ENCODE measurements at regions not wholly inside any gene's neighbourhood (a gene's known extent, or its start where the extent isn't known, plus 50 kb on each side); places are given as distances from the start of the nearest gene placed in this dataset.

GRCh38 chr10:3605882-3606281 lies 179.1 kb downstream of the KLF6 start:
- no peak for TF ChIP-seq POLR2AphosphoS5 (IDR thresholded peaks at IDR 0.05; ENCODE audit: borderline replicate concordance, low read depth, low read length)
- TF ChIP-seq EZH2 (IDR thresholded peaks at IDR 0.05), result no peak
- TF ChIP-seq FOXP2 (optimal IDR thresholded peaks at IDR 0.05; ENCODE audit: control extremely low read depth, extremely low read length, insufficient read depth), result no peak
- Histone ChIP-seq H3K27ac (no peak overlapping the region), H3K9ac (ENCODE audit: insufficient read length) (no peak overlapping the region), H3K9me3 (ENCODE audit: low read depth, low read length) (no peaks in the 10 kb centered on the region), H3K4me3 (no peak overlapping the region), H3K36me3 (ENCODE audit: insufficient read depth, low read length) (no peaks in the 10 kb centered on the region)
- no peak for DNase-seq (ENCODE audit: low read depth, low spot score)

- H3K4me3 ChIP-seq, result no peak overlapping the region
- no peak for DNase-seq (ENCODE audit: low read depth, low spot score)
- no peak for TF ChIP-seq POLR2AphosphoS5 (IDR thresholded peaks at IDR 0.05; ENCODE audit: borderline replicate concordance, low read depth, low read length)
- TF ChIP-seq FOXP2 (optimal IDR thresholded peaks at IDR 0.05; ENCODE audit: control extremely low read depth, extremely low read length, insufficient read depth), result no peak
- TF ChIP-seq EZH2 (IDR thresholded peaks at IDR 0.05), result no peak
- no peaks in the 10 kb centered on the region for H3K36me3 ChIP-seq (ENCODE audit: insufficient read depth, low read length)
- H3K9ac ChIP-seq (ENCODE audit: insufficient read length), result no peak overlapping the region
- no peaks in the 10 kb centered on the region for H3K9me3 ChIP-seq (ENCODE audit: low read depth, low read length)
- no peak overlapping the region for H3K27ac ChIP-seq
Measured at GRCh38 chr10:3595736-3596135, 189.3 kb downstream of the KLF6 start.

- no peaks in the 10 kb centered on the region for H3K9me3 ChIP-seq (ENCODE audit: low read depth, low read length)
- TF ChIP-seq FOXP2 (optimal IDR thresholded peaks at IDR 0.05; ENCODE audit: control extremely low read depth, extremely low read length, insufficient read depth) (no peak), POLR2AphosphoS5 (IDR thresholded peaks at IDR 0.05; ENCODE audit: borderline replicate concordance, low read depth, low read length) (no peak), EZH2 (IDR thresholded peaks at IDR 0.05) (no peak)
- H3K4me3 ChIP-seq, result no peak overlapping the region
- H3K9ac ChIP-seq (ENCODE audit: insufficient read length), result no peak overlapping the region
- DNase-seq (ENCODE audit: low read depth, low spot score), result no peak
- no peaks in the 10 kb centered on the region for H3K36me3 ChIP-seq (ENCODE audit: insufficient read depth, low read length)
- H3K27ac ChIP-seq, result no peak overlapping the region
Measured at GRCh38 chr10:3593611-3594010, 191.4 kb downstream of the KLF6 start.

GRCh38 chr10:3592424-3592823 lies 192.6 kb downstream of the KLF6 start:
- Histone ChIP-seq H3K9ac (ENCODE audit: insufficient read length) (no peak overlapping the region), H3K36me3 (ENCODE audit: insufficient read depth, low read length) (no peaks in the 10 kb centered on the region), H3K4me3 (no peak overlapping the region), H3K9me3 (ENCODE audit: low read depth, low read length) (no peaks in the 10 kb centered on the region), H3K27ac (no peak overlapping the region)
- TF ChIP-seq FOXP2 (optimal IDR thresholded peaks at IDR 0.05; ENCODE audit: control extremely low read depth, extremely low read length, insufficient read depth) (no peak), POLR2AphosphoS5 (IDR thresholded peaks at IDR 0.05; ENCODE audit: borderline replicate concordance, low read depth, low read length) (no peak), EZH2 (IDR thresholded peaks at IDR 0.05) (no peak)
- no peak for DNase-seq (ENCODE audit: low read depth, low spot score)

- DNase-seq (ENCODE audit: low read depth, low spot score), result no peak
- Histone ChIP-seq H3K9ac (ENCODE audit: insufficient read length) (no peak overlapping the region), H3K27ac (no peak overlapping the region), H3K4me3 (no peak overlapping the region), H3K36me3 (ENCODE audit: insufficient read depth, low read length) (no peaks in the 10 kb centered on the region), H3K9me3 (ENCODE audit: low read depth, low read length) (no peaks in the 10 kb centered on the region)
- TF ChIP-seq POLR2AphosphoS5 (IDR thresholded peaks at IDR 0.05; ENCODE audit: borderline replicate concordance, low read depth, low read length) (no peak), EZH2 (IDR thresholded peaks at IDR 0.05) (no peak), FOXP2 (optimal IDR thresholded peaks at IDR 0.05; ENCODE audit: control extremely low read depth, extremely low read length, insufficient read depth) (no peak)
Measured at GRCh38 chr10:3588816-3589215, 196.2 kb downstream of the KLF6 start.

- no peak overlapping the region for H3K9ac ChIP-seq (ENCODE audit: insufficient read length)
- TF ChIP-seq FOXP2 (optimal IDR thresholded peaks at IDR 0.05; ENCODE audit: control extremely low read depth, extremely low read length, insufficient read depth), result no peak
- TF ChIP-seq EZH2 (IDR thresholded peaks at IDR 0.05), result no peak
- TF ChIP-seq POLR2AphosphoS5 (IDR thresholded peaks at IDR 0.05; ENCODE audit: borderline replicate concordance, low read depth, low read length), result no peak
- no peak for DNase-seq (ENCODE audit: low read depth, low spot score)
Measured at GRCh38 chr10:3588346-3588745, 196.7 kb downstream of the KLF6 start.

GRCh38 chr10:3584926-3585784 lies 199.9 kb downstream of the KLF6 start:
- no peaks in the 10 kb centered on the region for H3K36me3 ChIP-seq (ENCODE audit: insufficient read depth, low read length)
- H3K27ac ChIP-seq, result no peak overlapping the region
- no peak for DNase-seq (ENCODE audit: low read depth, low spot score)
- H3K9me3 ChIP-seq (ENCODE audit: low read depth, low read length), result no peaks in the 10 kb centered on the region
- TF ChIP-seq POLR2AphosphoS5 (IDR thresholded peaks at IDR 0.05; ENCODE audit: borderline replicate concordance, low read depth, low read length), result no peak
- TF ChIP-seq FOXP2 (optimal IDR thresholded peaks at IDR 0.05; ENCODE audit: control extremely low read depth, extremely low read length, insufficient read depth), result no peak
- no peak for TF ChIP-seq EZH2 (IDR thresholded peaks at IDR 0.05)
- H3K4me3 ChIP-seq, result no peak overlapping the region
- H3K9ac ChIP-seq (ENCODE audit: insufficient read length), result no peak overlapping the region

More at GRCh38 chr10:3588346-3588745, 196.7 kb downstream of the KLF6 start:
- Histone ChIP-seq H3K4me3 (no peak overlapping the region), H3K27ac (no peak overlapping the region), H3K36me3 (ENCODE audit: insufficient read depth, low read length) (no peaks in the 10 kb centered on the region), H3K9me3 (ENCODE audit: low read depth, low read length) (no peaks in the 10 kb centered on the region)

- no peaks in the 10 kb centered on the region for H3K36me3 ChIP-seq (ENCODE audit: insufficient read depth, low read length)
- no peak overlapping the region for H3K9ac ChIP-seq (ENCODE audit: insufficient read length)
- no peak for DNase-seq (ENCODE audit: low read depth, low spot score)
- H3K4me3 ChIP-seq, result no peak overlapping the region
- H3K9me3 ChIP-seq (ENCODE audit: low read depth, low read length), result no peaks in the 10 kb centered on the region
- TF ChIP-seq EZH2 (IDR thresholded peaks at IDR 0.05) (no peak), FOXP2 (optimal IDR thresholded peaks at IDR 0.05; ENCODE audit: control extremely low read depth, extremely low read length, insufficient read depth) (no peak), POLR2AphosphoS5 (IDR thresholded peaks at IDR 0.05; ENCODE audit: borderline replicate concordance, low read depth, low read length) (no peak)
- H3K27ac ChIP-seq, result no peak overlapping the region
Measured at GRCh38 chr10:3580565-3580964, 204.4 kb downstream of the KLF6 start.
